Brain pericyte (primary cell): ENCODE measurements at regions not wholly inside any gene's neighbourhood (a gene's known extent, or its start where the extent isn't known, plus 50 kb on each side); places are given as distances from the start of the nearest gene placed in this dataset.

Experiments
- DNase-seq: peaks from one replicate; pipeline ENCODE4 v3.0.0-alpha.2; 2012; ENCODE audit warnings: low read depth, low spot score

DNA sequence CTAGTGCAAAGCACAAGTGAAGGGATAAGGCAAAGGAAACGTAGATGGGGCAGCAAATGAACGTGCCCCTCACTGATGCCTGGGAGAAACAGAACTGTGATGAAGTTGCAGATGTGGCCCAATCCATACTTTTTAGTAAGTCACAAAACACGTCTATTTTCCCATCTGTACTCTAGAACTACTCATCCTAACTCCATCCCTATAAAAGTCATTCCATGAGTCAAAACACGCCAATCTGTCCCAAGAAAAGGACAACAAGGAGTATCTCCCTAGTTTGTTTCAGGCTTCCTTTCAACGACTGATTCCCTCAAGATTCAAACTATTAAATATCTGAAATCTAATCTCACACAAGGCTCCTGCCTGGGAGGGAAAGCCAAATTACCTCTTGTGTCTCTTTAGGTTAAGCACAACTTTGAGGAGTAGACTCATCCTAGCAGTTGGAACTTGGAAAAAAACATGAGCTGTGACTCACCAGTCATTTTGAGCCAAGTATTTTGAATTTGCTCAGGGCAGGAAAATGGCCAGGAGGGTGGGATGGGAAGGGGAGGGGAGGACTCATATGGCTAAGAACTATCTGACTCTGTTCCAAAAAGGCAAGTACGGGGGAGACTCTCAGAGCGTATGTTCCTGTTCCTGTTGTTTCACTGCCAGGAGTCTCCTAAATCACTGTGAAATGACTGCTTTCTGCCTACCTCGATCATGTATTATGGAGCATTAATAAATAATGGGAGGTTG, 214.5 kb upstream of the CAMK1G start:
- DNase-seq, result no peak

DNA sequence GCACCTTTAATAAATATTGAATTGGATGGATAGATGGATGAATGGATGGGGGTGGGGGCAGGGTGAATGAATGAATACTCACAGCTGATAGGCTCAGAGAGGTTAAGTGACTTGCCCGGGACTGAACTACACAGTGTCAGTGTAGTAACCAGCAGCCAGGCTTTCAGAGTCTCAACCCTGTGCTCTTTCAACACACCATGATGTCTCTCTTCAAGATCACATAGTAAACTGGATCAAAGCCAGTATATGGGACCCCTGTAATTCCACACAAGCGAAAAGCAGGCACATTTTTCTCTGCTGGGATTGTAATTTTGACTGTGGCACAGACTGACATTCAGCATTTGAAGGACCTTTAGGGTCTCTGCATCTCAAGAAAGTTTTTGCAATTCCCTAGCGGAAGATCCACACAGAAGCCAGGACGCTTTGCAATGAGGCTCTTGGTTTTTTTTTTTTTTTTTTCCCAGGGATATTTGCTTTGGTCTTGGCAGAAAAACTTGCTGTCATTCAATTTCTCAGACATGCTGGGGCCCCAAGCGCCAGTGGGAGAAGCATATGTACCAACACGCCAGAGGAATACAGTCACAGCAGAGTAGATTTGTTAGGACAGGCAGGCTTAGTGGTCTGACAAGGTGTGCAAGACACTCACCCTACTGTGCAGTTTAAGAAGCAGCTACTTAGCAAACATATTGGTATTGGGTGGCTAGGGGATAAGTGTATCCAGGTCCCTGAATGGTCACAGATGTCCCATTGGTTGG, 213.1 kb upstream of the CAMK1G start:
- no peak for DNase-seq

DNA sequence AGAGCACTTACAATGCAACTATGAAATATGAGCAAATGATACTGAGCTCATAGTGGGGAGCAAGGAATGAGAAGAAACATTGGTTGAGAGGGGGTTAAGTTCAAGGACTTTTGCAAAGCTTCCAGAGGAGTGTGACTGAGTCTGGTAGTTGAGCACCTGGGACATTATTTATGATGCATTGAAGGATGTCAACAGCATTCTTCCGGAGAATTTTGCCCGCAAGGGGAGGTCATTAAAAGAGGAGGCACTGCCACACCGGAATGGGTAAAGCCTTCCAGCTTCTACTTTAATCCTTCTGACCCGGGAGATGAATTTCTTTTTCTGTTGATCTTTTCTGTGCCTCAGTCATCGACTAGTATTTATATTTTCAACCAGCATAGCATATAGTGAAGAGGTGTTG, 208.4 kb upstream of the CAMK1G start:
- no peak for DNase-seq

DNA sequence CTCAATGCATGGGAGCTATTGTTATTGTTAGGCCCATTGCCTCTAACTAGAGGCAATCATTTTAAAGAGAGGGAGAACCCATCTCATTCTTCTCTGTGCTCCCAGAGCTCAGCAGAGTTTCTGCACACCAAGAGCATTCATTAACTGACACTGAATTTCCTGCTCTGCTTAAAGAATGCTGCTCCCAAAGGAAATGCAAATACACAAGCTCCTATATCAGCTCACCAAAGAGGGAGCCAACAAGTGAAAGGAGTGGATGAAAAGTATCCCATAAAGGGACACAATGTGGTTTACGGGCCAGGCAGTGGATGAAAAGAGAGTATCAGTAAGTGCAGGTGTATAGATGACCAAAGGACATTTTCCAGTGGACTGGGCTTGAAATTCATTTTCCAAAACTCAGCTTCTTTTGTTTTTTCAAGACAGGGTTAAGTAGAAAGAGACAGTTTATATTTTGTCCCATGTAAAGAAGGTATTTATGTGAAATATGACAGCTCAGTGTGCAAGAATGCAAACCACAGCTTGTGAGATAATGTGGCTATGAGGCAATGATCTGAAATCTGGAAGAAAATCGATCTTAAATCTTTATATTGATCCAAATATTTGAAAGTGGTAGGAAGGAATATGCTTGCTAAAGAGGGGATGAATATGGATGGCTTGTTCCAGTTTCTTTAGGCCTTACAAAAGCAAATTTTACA, 207.7 kb upstream of the CAMK1G start:
- no peak for DNase-seq

DNA sequence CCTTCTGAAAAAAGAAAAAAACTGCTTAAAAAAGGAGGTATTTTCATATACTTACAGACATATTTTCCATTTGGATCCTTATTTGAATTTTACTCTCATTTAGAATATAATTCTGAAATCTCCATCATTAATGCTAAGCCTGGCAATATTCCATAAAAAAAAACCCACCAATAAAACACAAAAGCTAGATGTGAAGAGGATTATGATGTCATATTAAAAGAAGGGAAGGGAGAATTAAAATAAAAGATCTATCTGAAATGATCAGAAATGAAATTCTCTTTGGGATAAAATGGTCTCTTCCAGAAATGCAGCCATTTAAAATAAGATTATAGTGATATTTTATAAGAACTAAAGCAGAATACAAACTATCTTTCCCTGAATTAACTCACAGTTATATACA, 206.7 kb upstream of the CAMK1G start:
- DNase-seq, result no peak

DNA sequence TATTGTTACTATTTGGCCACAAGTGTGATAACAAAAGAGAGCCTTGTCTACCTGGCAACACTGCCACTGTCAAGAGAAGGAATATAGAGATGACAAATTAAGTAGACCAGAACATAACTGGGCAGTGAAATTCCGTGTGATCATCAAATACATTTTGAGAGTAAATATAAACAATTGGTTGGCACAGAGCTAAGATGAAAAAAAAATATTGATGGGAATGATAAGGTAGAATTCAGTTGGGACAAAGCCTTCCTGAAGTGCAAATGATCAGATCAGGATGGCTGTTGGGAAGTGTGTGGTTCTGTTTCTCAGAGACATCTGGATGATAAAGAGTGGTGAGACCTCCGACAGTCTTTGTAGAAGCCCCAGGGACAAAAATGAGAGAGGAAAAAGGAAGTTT, 205.5 kb upstream of the CAMK1G start:
- no peak for DNase-seq

DNA sequence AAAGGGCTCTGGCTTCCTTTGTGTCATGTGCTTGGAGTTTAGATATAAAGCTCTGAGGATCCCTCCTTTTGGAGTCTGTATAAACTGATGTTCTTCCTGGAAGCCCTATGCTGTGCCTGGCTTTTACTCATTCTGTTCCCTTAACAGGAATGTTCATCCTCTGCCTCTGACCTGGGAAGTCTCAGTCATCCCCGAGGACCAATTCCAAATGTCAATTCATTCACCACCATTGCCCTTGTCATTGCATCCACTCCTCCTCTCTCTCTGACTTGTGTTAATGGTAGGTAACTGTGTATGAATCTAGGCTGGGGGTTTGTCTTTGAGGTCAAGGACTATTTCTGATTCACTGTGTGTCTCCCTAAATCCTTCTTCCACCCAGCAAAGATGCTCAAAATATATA, 204.2 kb upstream of the CAMK1G start:
- no peak for DNase-seq

DNA sequence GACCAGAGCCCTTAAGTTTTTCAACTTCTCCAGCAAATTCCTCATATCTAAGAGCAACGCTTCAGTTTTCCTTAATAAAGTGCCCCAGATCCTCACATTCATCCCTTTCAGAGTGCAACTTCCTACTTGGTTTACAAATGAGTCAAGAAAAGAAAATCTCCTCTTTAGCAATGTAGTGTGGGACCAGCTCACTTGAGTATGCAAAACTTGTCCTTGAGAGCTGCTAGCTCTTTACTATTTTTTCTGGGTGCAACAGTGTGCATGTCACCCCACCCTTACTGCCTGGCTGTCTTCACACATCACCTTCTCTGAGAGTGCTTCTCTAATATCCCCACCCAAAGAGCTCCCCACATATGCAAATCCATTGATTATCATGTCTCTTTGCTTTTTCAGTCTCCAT, 203.1 kb upstream of the CAMK1G start:
- no peak for DNase-seq

DNA sequence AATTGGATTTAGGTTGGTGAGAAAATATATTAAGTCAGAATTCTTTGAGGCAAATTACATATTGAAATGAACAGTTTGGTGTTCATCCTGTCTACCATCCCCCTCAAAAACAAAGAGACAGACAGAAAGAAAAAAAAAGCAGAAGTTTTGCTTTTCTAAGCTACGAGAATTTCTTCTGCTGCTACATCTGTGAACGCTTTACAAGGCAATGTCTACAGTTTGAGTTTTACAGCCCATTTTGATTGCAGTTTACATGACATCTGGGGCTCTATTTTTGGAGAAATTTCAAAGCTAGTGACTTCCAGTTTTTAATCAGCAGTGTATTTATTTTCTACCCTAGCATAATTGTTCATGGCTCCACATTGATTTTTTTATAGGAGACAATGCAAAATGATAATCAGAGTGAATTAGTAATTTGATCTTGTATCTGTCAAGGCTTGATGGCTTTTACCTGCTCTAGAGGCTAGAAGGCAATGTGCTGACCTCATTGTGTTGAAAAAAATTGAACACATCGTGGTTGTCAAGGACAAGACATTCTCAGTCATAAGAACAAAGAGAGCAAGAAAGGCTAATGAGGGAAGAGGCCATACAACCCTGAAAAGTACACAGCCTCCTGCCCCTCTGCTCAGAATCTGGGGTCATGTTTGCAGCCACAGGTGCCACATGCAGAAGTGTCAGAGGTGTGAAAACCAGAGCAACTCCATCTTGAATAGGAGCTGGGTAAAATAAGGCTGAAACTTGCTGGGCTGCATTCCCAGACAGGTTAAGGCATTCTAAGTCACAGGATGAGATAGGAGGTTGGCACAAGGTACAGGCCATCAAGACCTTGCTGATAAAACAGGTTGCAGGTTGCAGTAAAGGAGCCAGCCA, 201.0 kb upstream of the CAMK1G start:
- DNase-seq, result no peak

DNA sequence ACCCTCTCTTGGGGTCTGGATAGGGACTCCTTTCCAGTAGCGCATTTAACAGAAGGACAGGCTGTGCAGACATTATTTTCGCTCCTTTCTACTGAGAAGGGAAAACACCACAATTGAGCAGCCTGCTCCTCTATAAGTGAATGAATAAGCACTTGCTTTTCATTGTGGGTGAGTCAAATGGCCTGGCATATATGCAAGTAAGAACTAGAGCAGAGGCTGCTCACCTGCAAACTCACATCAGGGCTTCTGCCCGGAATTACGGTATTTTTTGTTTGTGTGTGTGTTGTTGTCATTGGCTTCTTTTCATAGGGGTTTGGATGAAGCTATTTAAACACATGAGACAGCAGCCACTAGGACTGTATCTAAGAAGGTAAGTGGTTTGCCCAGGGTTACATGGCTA, 200.1 kb upstream of the CAMK1G start:
- DNase-seq, result no peak

DNA sequence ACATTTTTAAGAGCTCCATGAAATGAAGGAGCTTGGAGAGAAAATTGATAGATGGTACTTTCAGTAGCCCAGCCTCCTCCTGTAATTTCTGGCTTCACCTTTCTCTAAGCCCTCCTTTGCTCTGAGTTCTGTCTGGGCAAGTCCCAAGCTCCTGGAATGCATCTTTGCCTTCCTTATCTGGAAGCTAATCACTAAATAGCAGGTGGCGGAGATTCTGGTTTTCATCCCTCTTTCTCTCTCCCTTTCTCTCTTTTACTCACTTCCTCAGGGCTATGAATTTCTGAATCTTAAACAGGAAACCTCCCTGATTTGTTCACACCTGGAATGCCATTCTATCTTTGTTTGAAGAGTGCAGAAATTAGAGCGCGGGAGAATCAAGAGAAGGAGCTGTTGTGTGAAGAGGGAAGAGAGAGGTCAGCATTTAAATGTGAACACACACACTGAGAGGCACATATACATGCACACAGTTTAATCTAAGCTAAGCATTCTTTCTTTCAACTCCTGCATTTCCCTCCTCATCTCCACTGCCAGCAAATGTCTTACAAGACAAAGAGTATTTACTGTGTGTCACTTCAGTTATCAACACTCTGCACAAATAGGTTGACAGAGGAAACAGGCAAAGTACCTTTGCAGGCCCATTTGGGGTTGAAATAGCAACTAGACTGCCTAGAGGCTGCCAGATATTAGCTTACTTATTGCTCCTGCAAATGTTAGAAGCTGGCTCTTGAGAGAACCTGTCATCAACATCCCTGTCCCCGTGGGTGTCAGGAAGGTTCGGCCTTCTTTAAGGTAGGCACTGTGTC, 199.4 kb upstream of the CAMK1G start:
- no peak for DNase-seq

DNA sequence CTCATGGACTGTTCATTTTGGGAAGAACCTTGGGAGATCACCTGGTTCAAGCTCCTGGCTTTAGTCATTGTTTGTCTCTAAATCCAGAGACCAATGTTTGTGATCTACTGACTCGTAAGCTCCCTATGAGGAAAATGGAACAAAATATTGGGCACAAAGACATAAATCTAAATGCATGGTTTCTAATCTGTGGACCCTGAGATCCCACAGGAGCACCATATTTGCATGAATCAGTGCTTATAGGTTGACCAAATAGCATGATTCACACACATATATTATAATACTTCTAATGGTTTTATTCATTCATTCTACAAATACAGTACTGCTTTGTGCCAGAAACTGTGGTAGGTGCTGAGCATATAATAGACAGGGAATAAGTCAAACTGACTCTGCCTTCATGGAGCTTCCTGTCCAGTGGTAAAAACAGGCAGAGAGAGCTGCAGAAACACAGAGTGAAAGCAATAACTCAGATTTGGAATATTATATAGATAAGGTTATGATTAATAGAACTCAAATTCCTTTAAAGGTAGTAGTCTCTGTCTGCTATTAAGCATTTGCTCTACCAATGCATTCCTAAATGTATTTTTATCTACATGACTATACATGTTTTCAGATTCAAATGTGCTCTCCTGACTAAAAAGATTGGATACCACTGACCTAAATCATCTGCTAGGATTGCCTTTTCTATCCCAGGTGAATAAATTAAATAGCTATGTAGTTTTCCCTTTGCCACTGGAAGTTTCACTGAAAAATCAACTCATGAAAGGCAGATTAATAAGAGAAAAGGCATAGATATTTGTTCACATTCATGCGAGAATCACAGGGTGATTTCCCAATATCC, 198.6 kb upstream of the CAMK1G start:
- no peak for DNase-seq

DNA sequence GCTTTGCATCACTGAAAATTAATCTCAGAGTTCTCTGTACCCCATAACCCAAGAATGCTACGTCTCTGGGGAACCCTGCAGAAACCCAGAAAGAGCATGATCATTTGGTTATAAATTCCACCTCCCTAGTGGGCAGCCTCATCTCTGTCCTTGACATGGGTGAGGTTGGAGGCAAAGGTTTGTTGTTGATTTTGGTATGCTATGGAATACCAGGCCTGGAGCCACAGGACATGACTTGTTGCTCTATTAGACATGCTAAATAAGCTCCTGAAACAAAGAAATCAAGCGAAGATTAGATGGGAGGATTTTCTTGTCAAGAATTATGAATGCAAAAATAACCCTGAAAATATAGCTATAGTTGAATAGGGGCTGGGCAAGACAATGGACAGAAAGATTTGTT, 197.4 kb upstream of the CAMK1G start:
- DNase-seq, result no peak

DNA sequence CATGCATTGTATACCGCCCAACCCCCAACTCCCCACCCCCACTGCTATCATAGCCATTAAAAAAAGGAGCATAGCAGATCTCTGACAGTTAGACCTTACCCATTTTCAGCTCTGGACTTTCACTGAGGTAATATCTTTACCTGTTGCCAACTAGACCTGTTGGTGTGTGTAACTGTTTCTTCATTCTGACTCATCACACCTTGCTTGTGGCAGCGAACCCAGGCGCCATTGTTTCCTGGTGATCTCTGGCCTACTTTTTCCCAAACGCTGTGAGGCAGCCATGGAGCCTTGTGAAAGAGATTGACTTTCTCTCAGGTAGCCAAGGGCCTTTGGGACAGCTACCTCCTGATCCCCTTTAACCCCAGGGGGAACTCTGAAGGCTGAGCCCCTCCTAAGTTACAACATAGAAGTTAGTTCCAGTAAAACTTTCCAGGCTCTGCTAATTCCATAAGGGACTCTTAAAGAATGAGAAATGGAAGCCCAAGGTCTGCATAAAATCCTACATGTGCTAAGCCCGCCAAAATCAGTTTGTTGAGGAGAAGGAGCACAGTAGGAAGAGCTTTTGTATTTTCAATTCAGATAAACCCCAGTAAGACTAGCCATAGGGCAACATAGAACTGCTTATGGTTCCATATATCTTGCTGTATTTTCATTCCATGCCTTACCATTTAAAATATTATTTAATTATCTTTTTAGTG, 196.1 kb upstream of the CAMK1G start:
- DNase-seq, result no peak

DNA sequence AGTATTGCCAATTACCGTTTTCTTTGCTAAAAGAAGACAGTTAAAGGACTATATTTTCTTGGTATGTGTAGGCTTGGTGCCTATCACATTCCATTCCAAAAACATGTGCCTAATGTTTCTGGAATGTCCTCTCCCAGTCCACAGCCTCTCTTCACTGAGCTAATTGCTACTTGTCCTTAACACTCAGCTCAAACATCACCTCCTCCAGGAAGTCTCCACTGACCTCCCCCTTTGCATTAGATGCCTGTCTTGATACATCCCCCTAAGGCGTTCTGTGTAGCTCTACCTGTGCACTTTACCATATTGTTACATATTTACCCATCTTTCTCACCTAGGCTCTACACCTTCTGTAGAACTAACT, 195.6 kb upstream of the CAMK1G start:
- DNase-seq, result no peak

DNA sequence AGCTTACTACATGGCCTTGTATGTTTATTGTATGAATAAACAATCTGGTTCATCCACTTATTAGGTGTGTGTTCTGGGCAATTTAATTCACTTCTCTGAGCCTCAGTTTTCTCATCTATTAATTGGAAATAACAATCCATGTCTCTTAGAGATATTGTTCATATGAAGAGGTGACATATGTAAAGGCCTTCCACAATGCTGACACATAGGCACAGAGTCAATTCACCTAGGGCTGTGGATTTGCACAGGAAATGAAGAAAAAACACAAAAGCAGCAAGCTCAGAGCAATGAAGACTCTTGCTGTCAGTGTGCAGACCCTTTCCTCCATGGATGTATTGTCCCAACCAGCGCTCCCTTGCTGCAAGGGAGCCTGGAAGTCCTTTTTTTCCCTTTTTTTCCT, 195.2 kb upstream of the CAMK1G start:
- DNase-seq, result no peak

DNA sequence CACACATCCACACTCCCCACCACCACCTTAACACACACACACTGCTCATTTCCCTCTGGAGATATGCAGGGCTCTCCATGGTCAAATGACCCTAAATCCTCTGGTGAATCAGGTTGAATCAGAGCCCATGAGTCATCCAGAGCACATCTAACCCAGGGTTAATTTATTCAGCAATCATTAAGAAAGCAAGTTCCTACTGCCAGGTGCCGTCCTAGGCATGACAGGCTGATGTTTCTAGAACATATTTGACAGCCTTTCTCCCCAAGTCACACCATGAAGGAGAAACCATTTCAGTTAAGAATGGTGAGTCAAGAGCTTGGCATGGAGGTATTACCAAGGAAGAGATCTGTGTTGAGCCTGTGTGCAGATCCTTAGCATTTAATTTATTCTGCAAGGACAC, 194.3 kb upstream of the CAMK1G start:
- no peak for DNase-seq

DNA sequence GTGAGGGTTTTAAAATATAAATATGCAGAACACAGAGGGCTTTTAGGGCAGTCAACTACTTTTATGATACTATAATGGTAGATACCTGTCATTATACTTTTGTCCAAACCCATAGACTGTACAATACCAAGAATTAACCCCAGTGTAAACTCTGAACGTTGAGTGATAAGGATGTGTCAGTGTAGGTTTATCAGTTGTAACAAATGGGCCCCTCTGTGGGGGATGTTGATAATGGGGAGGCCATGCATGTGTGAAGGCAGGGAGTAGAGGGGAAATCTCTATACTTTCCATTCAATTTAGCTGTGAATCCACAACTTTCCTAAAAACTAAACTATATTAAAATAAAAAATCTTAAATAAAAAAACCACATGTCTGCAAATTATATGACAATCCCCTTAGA, 193.5 kb upstream of the CAMK1G start:
- no peak for DNase-seq

DNA sequence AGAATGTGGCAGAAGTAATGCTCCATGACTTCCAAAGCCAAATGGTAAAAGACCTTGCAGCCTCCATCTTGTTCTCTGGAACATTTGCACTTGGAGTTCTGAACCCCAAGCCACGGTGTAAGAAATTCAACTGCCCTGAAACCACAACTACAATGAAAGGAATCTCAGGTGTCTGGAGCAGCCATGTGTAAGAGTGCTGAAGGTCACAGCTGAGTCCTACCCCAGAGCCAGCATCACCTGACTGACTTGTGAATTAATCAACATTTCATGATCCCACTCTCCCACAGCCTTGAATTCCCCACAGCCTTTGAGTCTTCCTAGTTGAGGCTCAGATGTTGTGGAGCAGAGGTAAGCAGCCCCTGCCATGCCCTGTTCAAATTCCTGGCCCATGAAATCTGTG, 192.8 kb upstream of the CAMK1G start:
- no peak for DNase-seq

DNA sequence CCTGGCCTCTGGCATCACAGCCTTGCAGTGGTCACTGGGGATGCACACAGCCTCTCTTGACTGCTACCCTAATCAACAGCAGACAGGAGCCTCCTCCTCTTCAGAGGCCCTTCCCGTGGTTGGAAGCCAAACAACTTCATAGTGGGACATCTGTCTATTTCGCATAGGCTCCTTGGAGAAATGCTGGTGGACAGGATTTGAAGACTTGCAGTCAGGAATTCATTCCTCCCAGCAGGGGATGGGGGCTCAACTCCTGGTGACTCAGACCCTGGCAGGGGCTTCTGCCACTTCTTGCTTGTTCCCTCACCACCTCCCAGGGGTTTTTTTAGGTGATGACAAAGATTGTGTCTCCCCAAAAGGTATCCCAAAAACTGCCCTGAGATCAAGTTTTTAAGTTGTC, 191.7 kb upstream of the CAMK1G start:
- no peak for DNase-seq
